Liver (tissue), 3 donors: ENCODE measurements at regions not wholly inside any gene's neighbourhood (a gene's known extent, or its start where the extent isn't known, plus 50 kb on each side); places are given as distances from the start of the nearest gene placed in this dataset.

Source experiments
- EGR1 ChIP-seq, 2 donors: IDR thresholded peaks; 2 replicates each; pipeline ENCODE4 v1.6.1; 2016 to 2018; ENCODE audit warnings: antibody characterized with exemption in 2 of 2, low read depth in 2 of 2
- FOXA1 ChIP-seq: IDR thresholded peaks from 2 replicates; pipeline ENCODE4 v1.6.1; 2016; ENCODE audit warnings: antibody characterized with exemption
- RAD21 ChIP-seq, 2 donors: IDR thresholded peaks; 2 replicates each; pipeline ENCODE4 v1.6.1; 2016; ENCODE audit warnings: antibody characterized with exemption in 2 of 2, mild to moderate bottlenecking in 2 of 2
- SP1 ChIP-seq: IDR thresholded peaks from 2 replicates; pipeline ENCODE4 v1.6.1; 2018; ENCODE audit warnings: antibody characterized with exemption, mild to moderate bottlenecking
- TAF1 ChIP-seq: conservative IDR thresholded peaks from 2 replicates; pipeline ENCODE4 v1.6.1; 2016; ENCODE audit warnings: antibody characterized with exemption, mild to moderate bottlenecking
- YY1 ChIP-seq: IDR thresholded peaks from 2 replicates; pipeline ENCODE4 v1.6.1; 2016; ENCODE audit warnings: antibody characterized with exemption, mild to moderate bottlenecking
- TF ChIP-seq, protein P1 (sequence below): IDR thresholded peaks from 2 replicates; pipeline ENCODE4 v1.6.1; 2016; ENCODE audit warnings: antibody characterized with exemption
- TF ChIP-seq, protein P2 (sequence below): fragments of 150-350 bp; IDR thresholded peaks from 2 replicates; pipeline ENCODE4 v1.5.1; 2017; ENCODE audit warnings: improper control_type of control experiment, low read depth, low read length; ENCODE audit not compliant: missing input control
- donor health status: healthy.
- donor health status: healthy.

DNA sequence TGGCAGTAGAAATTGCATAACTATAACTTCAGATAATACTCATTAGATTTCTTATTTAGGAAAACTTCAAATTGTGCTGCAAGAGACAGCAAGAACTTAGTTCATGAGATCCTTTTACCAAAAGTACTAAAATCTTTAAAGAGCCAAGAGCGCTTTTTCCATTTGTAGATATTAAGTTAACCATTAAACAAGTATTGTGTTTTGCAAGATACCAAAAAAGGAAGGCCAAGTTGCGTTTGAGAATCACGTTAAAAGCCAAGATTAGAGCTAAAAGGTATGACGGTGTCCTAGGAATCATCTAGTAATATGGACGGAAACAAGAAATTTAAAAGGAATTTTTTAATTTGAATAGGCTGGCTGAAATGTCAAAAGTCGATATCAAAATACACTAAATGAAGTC lies 361.3 kb upstream of the LYPLAL1 start:
- TF ChIP-seq, protein P1, sequence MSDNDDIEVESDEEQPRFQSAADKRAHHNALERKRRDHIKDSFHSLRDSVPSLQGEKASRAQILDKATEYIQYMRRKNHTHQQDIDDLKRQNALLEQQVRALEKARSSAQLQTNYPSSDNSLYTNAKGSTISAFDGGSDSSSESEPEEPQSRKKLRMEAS, result no peak
- TF ChIP-seq, protein P2, sequence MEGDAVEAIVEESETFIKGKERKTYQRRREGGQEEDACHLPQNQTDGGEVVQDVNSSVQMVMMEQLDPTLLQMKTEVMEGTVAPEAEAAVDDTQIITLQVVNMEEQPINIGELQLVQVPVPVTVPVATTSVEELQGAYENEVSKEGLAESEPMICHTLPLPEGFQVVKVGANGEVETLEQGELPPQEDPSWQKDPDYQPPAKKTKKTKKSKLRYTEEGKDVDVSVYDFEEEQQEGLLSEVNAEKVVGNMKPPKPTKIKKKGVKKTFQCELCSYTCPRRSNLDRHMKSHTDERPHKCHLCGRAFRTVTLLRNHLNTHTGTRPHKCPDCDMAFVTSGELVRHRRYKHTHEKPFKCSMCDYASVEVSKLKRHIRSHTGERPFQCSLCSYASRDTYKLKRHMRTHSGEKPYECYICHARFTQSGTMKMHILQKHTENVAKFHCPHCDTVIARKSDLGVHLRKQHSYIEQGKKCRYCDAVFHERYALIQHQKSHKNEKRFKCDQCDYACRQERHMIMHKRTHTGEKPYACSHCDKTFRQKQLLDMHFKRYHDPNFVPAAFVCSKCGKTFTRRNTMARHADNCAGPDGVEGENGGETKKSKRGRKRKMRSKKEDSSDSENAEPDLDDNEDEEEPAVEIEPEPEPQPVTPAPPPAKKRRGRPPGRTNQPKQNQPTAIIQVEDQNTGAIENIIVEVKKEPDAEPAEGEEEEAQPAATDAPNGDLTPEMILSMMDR, result no peak
- no peak for TF ChIP-seq TAF1
- no peak for TF ChIP-seq SP1
- TF ChIP-seq RAD21 (IDR thresholded peaks at IDR 0.05), result no peak
- TF ChIP-seq FOXA1, result no peak
- no peak for TF ChIP-seq EGR1 (IDR thresholded peaks at IDR 0.05; ENCODE audit: low read depth in 2 of 2)
- no peak for TF ChIP-seq YY1
